HCT116 (cell line): ENCODE measurements at regions not wholly inside any gene's neighbourhood (a gene's known extent, or its start where the extent isn't known, plus 50 kb on each side); places are given as distances from the start of the nearest gene placed in this dataset.

ENCODE experiments used
- ATAC-seq: fragments of 200-7000 bp; cut with Tn5 transposase; 2 replicates; pipeline ENCODE4 v1.9.1; 2020; ENCODE audit warnings: mild to moderate bottlenecking, moderate library complexity
- BruUV-seq: library from RNA; stranded (reverse); fragments of 400-500 nt; replicated peaks from 2 replicates; lab custom pipeline; 2021; lab: Mats Ljungman, UMichigan
- CTCF ChIA-PET: fragments of 300-600 bp; sonication (Branson Sonifier 250); formaldehyde crosslinking; loops from one replicate; lab custom pipeline; 2021; ENCODE audit warnings: antibody characterized with exemption; lab: Charles Lee
- POLR2A ChIA-PET: fragments of 300-600, 350-600 bp; sonication (Branson Sonifier 250); formaldehyde crosslinking; loops from one replicate; lab custom pipeline; 2021; ENCODE audit warnings: antibody characterized with exemption; lab: Charles Lee
- RAD21 ChIA-PET, 2 experiments: fragments of 300-600 bp; sonication (Branson Sonifier 250); formaldehyde crosslinking; loops; one replicate each; lab custom pipeline; 2023; ENCODE audit warnings: low total read pairs in 2 of 2; ENCODE audit not compliant: uncharacterized antibody in 2 of 2, unreplicated experiment in 2 of 2, low non-redundant PET in 1 of 2; lab: Charles Lee
- DNase-seq: peaks from one replicate; pipeline ENCODE4 v3.0.0-alpha.2; 2010; ENCODE audit warnings: low read depth, low spot score
- H2AFZ ChIP-seq: fragments of 200-600 bp; shearing (Covaris generic), sonication (generic); 2 replicates; pipeline ENCODE4 v1.6.1; 2017; ENCODE audit warnings: low read depth, mixed run types, mixed read lengths, antibody characterized with exemption, low read length; ENCODE audit not compliant: poor library complexity, severe bottlenecking
- H3K27ac ChIP-seq: 2 replicates; pipeline ENCODE4 v1.5.1; 2012; ENCODE audit warnings: low read depth, low read length
- H3K27me3 ChIP-seq: fragments of 200-600 bp; sonication (generic); 2 replicates; pipeline ENCODE4 v1.6.1; 2016; ENCODE audit warnings: mixed run types, low read length, mixed read lengths; ENCODE audit not compliant: insufficient read depth
- H3K36me3 ChIP-seq, 2 experiments: fragments of 200-500 bp in 1 of 2; fragments of 200-600 bp in 1 of 2; sonication (Bioruptor generic) in 1 of 2; sonication (generic) in 1 of 2; 2 replicates each; pipeline versions ENCODE4 v1.5.1 to v1.6.1; 2014 to 2016; ENCODE audit warnings: low read length in 2 of 2, inconsistent platforms in 1 of 2, mixed read lengths in 1 of 2, mixed run types in 1 of 2; ENCODE audit not compliant: insufficient read depth in 2 of 2, control insufficient read depth in 1 of 2
- H3K4me1 ChIP-seq, 2 experiments: fragments of 200-600 bp in 1 of 2; sonication (generic) in 1 of 2; 2 replicates each; pipeline versions ENCODE4 v1.5.1 to v1.6.1; 2012 to 2017; ENCODE audit warnings: low read length in 2 of 2, inconsistent platforms in 1 of 2, mild to moderate bottlenecking in 1 of 2, mixed read lengths in 1 of 2, mixed run types in 1 of 2, moderate library complexity in 1 of 2; ENCODE audit not compliant: insufficient read depth in 2 of 2, control insufficient read depth in 1 of 2
- H3K4me2 ChIP-seq: fragments of 200-600 bp; sonication (generic); 2 replicates; pipeline ENCODE4 v1.6.1; 2017; ENCODE audit warnings: mixed run types, low read length, mixed read lengths
- H3K4me3 ChIP-seq, 2 experiments: fragments of 200-600 bp in 1 of 2; sonication (generic) in 1 of 2; replicated peaks in 1 of 2; 2 replicates each; pipeline ENCODE4 v1.5.1; 2011 to 2016; ENCODE audit warnings: low read length in 2 of 2, control low read depth in 1 of 2, low read depth in 1 of 2, mild to moderate bottlenecking in 1 of 2, mixed read lengths in 1 of 2, mixed run types in 1 of 2
- H3K79me2 ChIP-seq: fragments of 200-600 bp; sonication (generic); 2 replicates; pipeline ENCODE4 v1.6.1; 2017; ENCODE audit warnings: mild to moderate bottlenecking, mixed run types, low read length, moderate library complexity, mixed read lengths; ENCODE audit not compliant: insufficient read depth
- H3K9ac ChIP-seq: fragments of 200-600 bp; sonication (generic); 2 replicates; pipeline ENCODE4 v1.6.1; 2016; ENCODE audit warnings: low read length, mixed read lengths
- H3K9me2 ChIP-seq: fragments of 200-600 bp; sonication (generic), shearing (Covaris generic); 2 replicates; pipeline ENCODE4 v1.6.1; 2017; ENCODE audit warnings: mixed run types, mild to moderate bottlenecking, moderate library complexity; ENCODE audit not compliant: insufficient read depth
- H3K9me3 ChIP-seq, 2 experiments: fragments of 200-500 bp in 1 of 2; fragments of 200-600 bp in 1 of 2; sonication (Bioruptor generic) in 1 of 2; sonication (generic) in 1 of 2; 2 replicates each; pipeline ENCODE4 v1.6.1; 2014 to 2017; ENCODE audit warnings: low read length in 2 of 2, mixed read lengths in 2 of 2, inconsistent platforms in 1 of 2, low read depth in 1 of 2, mild to moderate bottlenecking in 1 of 2, mixed run types in 1 of 2, moderate library complexity in 1 of 2; ENCODE audit not compliant: control insufficient read depth in 1 of 2, insufficient read depth in 1 of 2
- H4K20me1 ChIP-seq: fragments of 200-600 bp; sonication (generic), shearing (Covaris generic); 2 replicates; pipeline ENCODE4 v1.6.1; 2017; ENCODE audit warnings: mixed run types, mild to moderate bottlenecking, moderate library complexity; ENCODE audit not compliant: insufficient read depth
- ATF3 ChIP-seq: IDR thresholded peaks from 2 replicates; pipeline ENCODE4 v1.6.1; 2012
- CBX3 ChIP-seq: IDR thresholded peaks from 2 replicates; pipeline ENCODE4 v1.6.1; 2012; ENCODE audit warnings: low read depth
- CTCF ChIP-seq, 3 experiments: fragments of 200-600 bp in 1 of 3; sonication (generic) in 1 of 3; IDR thresholded peaks in 2 of 3; conservative IDR thresholded peaks in 1 of 3; 2 replicates each; pipeline ENCODE4 v1.5.1; 2012 to 2017; ENCODE audit warnings: low read depth in 2 of 3, low read length in 2 of 3, antibody characterized with exemption in 1 of 3, borderline replicate concordance in 1 of 3, control low read depth in 1 of 3, mild to moderate bottlenecking in 1 of 3, mixed read lengths in 1 of 3, mixed run types in 1 of 3, moderate library complexity in 1 of 3; ENCODE audit not compliant: insufficient read depth in 1 of 3
- EGR1 ChIP-seq: IDR thresholded peaks from 2 replicates; pipeline ENCODE4 v1.6.1; 2012; ENCODE audit warnings: low read depth
- ELF1 ChIP-seq: IDR thresholded peaks from 2 replicates; pipeline ENCODE4 v1.6.1; 2012; ENCODE audit warnings: low read depth, borderline replicate concordance
- EZH2phosphoT487 ChIP-seq: fragments of 200-600 bp; IDR thresholded peaks from 2 replicates; pipeline ENCODE4 v1.6.1; 2018; ENCODE audit warnings: antibody characterized with exemption, borderline replicate concordance
- JUND ChIP-seq: IDR thresholded peaks from 2 replicates; pipeline ENCODE4 v1.6.1; 2012
- MAX ChIP-seq: IDR thresholded peaks from 2 replicates; pipeline ENCODE4 v1.6.1; 2012
- RAD21 ChIP-seq: IDR thresholded peaks from 2 replicates; pipeline ENCODE4 v1.6.1; 2012; ENCODE audit warnings: low read depth, mild to moderate bottlenecking
- REST ChIP-seq: IDR thresholded peaks from 2 replicates; pipeline ENCODE4 v1.6.1; 2012; ENCODE audit warnings: low read depth
- SIN3A ChIP-seq: IDR thresholded peaks from 2 replicates; pipeline ENCODE4 v1.6.1; 2012; ENCODE audit warnings: low read depth
- SP1 ChIP-seq: IDR thresholded peaks from 2 replicates; pipeline ENCODE4 v1.6.1; 2012; ENCODE audit warnings: low read depth
- YY1 ChIP-seq: IDR thresholded peaks from 2 replicates; pipeline ENCODE4 v1.6.1; 2011; ENCODE audit warnings: low read length, low read depth, moderate library complexity, mild to moderate bottlenecking; ENCODE audit not compliant: insufficient replicate concordance; ENCODE audit errors: extremely low read depth
- ZBTB33 ChIP-seq: IDR thresholded peaks from 2 replicates; pipeline ENCODE4 v1.6.1; 2011; ENCODE audit warnings: mild to moderate bottlenecking, low read length, moderate library complexity; ENCODE audit not compliant: insufficient replicate concordance; ENCODE audit errors: extremely low read depth
- ZFX ChIP-seq: fragments of 450-650 bp; IDR thresholded peaks from 2 replicates; pipeline ENCODE4 v1.6.1; 2017
- ZNF274 ChIP-seq: fragments of 200-500 bp; sonication (Bioruptor generic); IDR thresholded peaks from 2 replicates; pipeline ENCODE4 v1.6.1; 2014; ENCODE audit warnings: mild to moderate bottlenecking, low read depth, low read length, inconsistent platforms
- intact Hi-C: fragments of 100-400 bp; cut with micrococcal nuclease; formaldehyde crosslinking; loops from 2 replicates; pipeline ENCODE4 v1.10.0; 2022

- H3K4me3 ChIP-seq: no peak overlapping the region
- H3K9ac ChIP-seq: no peak overlapping the region
- H3K9me3 ChIP-seq: peaks cover 0 to 3% of the 10 kb centered on the region in 2 experiments; a peak in 1 of 4 replicates
- no peak overlapping the region for H3K4me2 ChIP-seq
- intact Hi-C loops: no loop called here
- no peaks in the 10 kb centered on the region for H4K20me1 ChIP-seq
- TF ChIP-seq ATF3 (no peak), CTCF (IDR thresholded peaks at IDR 0.05 in 2 of 3, conservative IDR thresholded peaks at IDR 0.05 in 1 of 3; ENCODE audit: borderline replicate concordance in 1 of 3, insufficient read depth in 1 of 3, low read depth in 2 of 3, low read length in 2 of 3) (no peak), CBX3 (no peak), JUND (no peak), REST (no peak), EGR1 (no peak), ZBTB33 (no peak), MAX (no peak), EZH2phosphoT487 (no peak), YY1 (no peak), SP1 (no peak), RAD21 (no peak), ZNF274 (no peak), SIN3A (no peak), ZFX (no peak), ELF1 (no peak)
- ATAC-seq (no peak), DNase-seq (no peak)
- no peaks in the 10 kb centered on the region for H3K79me2 ChIP-seq
- H3K36me3 ChIP-seq: no peaks in the 10 kb centered on the region
- BruUV-seq: no TSS peak
- H2AFZ ChIP-seq: no peak overlapping the region
- ChIA-PET CTCF (no interaction called here), POLR2A (no interaction called here), RAD21 (no interaction called here)
- no peaks in the 10 kb centered on the region for H3K9me2 ChIP-seq
- no peaks in the 10 kb centered on the region for H3K27me3 ChIP-seq
- H3K27ac ChIP-seq: no peak overlapping the region
- H3K4me1 ChIP-seq: peaks cover 22 to 44% of the 10 kb centered on the region in 2 experiments
Observed at GRCh38 chr14:61149896-61150295, 131.2 kb downstream of the TMEM30B start.
